Left hindlimb (tissue), 1 donor: ENCODE measurements at regions not wholly inside any gene's neighbourhood (a gene's known extent, or its start where the extent isn't known, plus 50 kb on each side); places are given as distances from the start of the nearest gene placed in this dataset.
"Not testable (repeated sequence)": the region's sequence is repeated elsewhere in the genome, so short reads cannot be mapped to it uniquely, and the experiment has no call there.

Experiments
- DNase-seq: peaks from one replicate; pipeline ENCODE4 v3.0.0-alpha.2; 2018

DNA sequence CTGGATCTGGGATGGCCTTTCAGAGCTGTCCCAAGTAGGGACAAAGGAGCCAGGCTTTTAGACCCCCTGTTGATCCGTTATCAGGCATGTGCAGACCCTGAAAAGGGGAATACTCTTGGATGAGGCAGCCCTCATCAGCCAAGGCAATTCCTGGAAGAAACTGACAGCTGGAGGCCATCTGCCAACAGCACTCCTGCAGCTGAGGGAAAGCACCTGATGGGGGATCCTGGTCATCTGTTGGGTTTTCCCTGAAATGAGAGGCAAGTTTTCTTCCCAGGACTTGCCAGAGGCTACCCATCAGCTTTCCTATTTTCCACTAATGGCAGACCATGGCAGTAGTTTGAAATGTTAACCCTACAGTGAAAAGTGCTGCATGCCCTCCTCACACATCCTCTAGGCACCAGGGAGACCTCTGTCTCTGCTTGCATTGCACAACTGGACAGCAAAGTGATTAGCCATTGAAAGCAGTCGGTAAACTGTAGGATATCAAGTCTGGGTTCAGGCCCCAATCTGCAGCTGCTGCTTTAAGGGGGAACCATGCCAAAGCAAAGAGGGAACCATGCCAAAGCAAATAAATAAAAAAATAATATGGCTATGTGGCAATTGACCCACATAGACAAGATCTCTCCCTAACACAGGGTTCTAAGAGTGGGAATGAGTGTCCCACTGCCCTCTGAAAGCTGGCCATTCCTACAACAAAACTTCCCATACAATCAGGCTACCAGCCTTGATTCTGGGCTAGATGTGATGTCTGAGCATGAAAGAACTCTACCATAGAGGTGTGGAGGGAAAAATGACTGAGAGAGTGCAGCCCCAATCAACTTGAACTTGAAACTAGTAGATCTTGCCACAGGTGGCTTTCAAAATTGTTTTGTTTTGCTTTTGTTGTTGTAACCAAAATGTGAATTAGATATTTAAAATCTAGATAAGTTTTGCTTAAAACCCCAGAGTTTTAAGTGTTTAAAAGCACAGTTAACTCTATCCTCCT is 232.0 kb upstream of the STT3B start:
- DNase-seq, result no peak

DNA sequence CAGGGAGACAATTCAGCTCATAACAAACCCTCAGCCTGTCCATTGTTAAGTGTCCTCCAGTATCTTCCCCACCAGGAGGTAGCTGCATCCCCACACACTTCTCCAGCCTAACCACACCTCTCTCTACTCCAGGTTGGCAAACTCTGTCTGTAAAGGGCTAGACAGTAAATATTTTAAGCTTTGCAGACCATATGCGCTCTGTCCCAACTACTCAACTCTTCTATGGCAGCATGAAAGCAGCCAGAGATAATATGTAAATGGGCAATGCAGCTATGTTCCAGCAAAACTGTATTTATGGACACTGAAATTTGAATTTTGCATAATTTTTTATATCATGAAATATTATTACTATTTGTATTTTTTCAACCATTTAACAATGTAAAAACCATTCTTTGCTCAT is 230.4 kb upstream of the STT3B start:
- no peak for DNase-seq

DNA sequence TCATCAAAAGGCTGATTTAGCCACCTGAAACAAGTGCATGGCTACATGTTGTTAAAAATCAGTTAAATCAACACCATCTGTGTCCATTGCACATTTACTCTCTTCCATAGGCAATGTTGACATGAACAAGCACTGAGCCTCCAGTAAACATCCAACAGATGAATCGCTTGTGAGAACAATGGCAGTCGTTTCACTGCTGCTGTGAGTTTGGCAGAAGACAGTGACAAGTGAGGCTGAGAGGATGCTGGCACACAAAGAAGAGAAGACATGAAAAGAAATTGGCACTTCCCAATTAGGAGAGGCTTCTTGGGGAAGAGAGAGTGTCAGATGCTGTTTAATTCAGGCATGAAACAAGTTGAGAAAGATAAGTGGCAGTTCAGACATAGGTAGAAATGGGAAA is 227.4 kb upstream of the STT3B start:
- DNase-seq, result no peak

DNA sequence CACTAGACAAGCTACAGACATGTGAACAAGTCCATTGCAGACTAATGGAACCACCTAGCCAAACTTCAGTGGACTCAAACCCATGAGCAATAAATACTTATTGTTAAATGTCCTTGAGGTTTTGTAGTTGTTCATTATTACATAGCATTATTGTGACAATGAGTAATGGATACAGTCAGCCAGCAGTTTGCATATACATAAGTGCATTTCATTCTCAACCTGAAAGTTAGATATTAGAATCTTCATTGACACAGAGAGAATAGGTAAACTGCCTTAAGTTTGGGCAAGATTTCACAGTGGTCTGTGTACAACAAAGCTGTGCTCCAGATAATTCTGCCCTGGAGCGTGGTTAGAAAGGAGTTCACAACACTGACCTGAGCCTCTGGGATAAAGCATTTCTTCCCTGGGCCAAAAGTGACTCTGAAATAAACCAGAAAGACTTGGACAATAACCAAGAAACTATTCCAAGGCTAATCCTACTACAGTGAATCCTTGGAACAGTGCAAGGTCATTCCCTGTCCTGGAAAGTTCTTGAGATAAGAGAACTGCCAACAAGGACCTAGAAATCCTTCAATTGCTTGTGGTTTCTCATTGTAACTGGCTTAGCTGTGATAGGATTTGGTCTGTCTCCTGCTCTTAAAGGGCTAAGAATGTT is 225.5 kb upstream of the STT3B start:
- DNase-seq, result no peak

GRCh38 chr3:31311559-31311958 is 221.2 kb upstream of the STT3B start:
- no peak for DNase-seq

GRCh38 chr3:31312400-31312799 is 220.3 kb upstream of the STT3B start:
- DNase-seq, result no peak

DNA sequence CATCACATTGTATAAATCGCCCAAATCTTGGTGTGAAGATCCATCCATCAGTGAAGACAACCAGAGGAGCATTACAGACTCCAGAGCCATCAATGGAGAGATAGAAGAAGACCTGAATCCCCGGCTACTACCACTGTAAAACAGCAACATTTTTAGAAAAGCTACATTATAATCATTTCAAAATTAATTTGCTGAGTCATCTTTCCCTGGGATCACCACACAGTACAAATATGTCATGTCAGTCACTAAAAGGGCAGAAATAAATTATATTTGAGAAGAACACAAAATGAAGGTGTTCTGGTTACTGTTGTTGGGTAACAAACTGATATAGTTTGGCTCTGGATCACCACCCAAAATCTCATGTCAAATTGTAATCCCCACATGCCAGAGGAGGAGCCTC is 218.5 kb upstream of the STT3B start:
- DNase-seq, result no peak

GRCh38 chr3:31319332-31319731 is 213.4 kb upstream of the STT3B start:
- no peak for DNase-seq

- no peak for DNase-seq
These were observed 211.1 kb upstream of the STT3B start for GRCh38 chr3:31321620-31322019.

DNA sequence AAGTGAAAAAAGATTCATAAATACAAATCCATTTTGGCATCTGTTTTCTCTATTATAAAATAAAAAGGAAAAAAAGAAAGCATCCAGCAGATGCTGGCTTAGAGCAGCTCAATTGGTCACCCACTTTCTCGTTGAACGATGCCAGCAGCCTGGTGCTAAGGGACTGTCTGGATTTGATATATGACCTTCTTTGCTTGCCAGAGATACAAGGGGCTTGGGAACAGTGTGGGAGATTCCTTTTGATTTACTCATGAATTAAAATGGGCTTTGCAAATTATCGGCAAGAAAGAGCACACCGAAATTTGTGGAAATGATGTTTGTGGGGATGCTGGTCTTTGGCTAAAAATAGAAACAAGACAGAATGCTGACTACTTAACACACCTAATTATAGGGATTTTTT is 210.3 kb upstream of the STT3B start:
- DNase-seq, result no peak

- not testable (repeated sequence) for DNase-seq
These were observed 204.8 kb upstream of the STT3B start for GRCh38 chr3:31327826-31328357.

DNA sequence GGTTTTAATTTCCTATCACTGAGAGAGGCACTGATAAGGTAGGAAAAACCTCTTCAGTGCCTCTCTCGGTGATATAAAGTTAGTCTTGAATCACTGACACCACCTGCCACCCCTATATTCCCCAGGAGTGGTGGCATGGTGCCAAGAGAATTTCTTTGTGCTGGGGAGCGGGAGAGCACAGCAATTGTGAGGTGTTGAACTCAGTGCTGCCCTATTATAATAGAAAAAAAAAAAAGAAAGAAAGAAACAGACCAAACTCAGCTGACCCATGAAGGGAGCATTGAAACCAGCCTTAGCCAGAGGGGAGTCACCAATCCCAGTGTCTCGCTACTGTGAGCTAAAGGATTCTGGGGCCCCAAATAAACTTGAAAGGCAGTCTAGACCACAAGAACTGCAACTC is 201.4 kb upstream of the STT3B start:
- DNase-seq, result no peak

DNA sequence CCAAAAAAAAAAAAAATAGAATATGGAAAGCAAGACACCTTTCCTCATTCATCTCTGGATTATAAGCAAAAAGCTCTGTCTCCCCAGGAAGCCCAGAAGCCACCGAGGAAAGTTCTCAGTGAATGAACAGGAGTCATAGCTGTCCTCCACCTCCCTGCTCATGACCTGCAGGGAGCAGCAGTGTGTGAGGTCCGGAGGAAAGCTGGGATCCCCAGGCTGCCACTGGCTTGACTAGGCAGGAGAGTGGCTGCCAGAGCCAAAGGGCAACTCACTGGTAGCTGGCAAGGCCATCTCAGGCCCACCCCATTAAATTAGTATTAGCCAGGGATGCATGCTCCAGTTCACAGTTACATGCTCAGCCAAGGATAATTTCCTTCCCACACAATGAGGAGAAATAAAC is 191.6 kb upstream of the STT3B start:
- DNase-seq, result no peak

DNA sequence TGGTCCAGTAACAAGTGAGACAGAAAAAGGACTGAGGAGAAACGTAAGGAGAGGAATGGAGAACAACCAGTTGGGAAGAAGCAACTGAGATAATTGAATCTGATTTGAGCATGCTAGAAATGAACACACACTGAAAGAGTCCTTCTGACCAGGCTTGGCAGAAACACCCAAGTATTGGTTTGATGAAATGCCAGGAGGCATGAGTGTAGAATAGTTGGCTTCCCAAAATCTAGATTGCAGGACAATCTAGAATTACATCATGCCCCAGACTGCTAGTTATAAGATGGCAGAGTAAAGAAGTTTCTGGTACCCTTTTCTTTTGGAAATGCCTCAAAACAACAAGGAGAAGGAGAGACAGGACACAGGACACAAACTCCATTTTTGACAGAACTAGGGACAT is 189.7 kb upstream of the STT3B start:
- DNase-seq, result no peak

- DNase-seq, result no peak
These were observed 187.1 kb upstream of the STT3B start for GRCh38 chr3:31345581-31345980.

GRCh38 chr3:31346542-31346979 is 186.2 kb upstream of the STT3B start:
- DNase-seq, result no peak

GRCh38 chr3:31349001-31349748 is 183.6 kb upstream of the STT3B start:
- DNase-seq, result no peak

- no peak for DNase-seq
These were observed 182.4 kb upstream of the STT3B start for GRCh38 chr3:31350307-31350706.

GRCh38 chr3:31352331-31352730 is 180.4 kb upstream of the STT3B start:
- DNase-seq, result no peak

- no peak for DNase-seq
These were observed 179.6 kb upstream of the STT3B start for GRCh38 chr3:31353166-31353565.

DNA sequence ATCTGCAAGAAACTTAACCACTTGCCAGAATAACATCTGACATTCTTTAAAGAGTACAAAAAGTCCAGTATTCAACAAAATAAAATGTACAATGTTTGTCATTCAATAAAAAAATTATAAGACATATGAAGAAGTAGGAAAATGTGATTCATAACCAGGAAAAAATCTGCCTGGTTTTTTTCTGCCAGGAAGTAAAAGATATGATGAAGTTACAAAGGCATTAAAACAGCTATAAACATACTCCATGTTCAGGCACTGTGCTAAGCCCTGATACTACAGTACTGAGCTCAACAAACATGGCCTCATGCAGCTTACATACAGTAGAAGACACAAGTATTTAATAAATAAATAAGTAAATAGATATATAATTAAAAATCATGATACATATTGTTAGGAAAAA is 178.4 kb upstream of the STT3B start:
- DNase-seq, result no peak

- DNase-seq, result no peak
These were observed 176.9 kb upstream of the STT3B start for GRCh38 chr3:31355807-31356206.

DNA sequence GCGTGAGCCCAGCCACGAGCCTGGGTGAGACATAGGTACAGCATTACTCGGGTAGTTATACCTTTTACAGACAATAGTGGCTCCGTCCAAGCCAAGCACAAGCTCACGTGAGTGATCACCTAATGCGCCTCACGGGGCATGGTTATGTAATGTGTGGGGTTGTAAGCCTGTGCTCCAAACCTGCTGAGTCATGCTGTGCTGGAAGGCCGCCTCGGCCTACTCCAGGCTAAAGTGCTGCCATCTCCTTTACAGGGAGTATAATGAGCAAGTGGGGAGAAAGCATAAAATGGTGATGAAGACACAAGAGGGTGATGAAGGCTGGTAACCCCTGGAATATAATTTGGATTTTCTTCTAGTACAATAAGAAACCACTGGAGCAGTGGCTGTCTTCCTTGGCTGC is 175.8 kb upstream of the STT3B start:
- DNase-seq, result no peak
